Esophagus muscularis mucosa (tissue), 4 donors: ENCODE measurements at regions not wholly inside any gene's neighbourhood (a gene's known extent, or its start where the extent isn't known, plus 50 kb on each side); places are given as distances from the start of the nearest gene placed in this dataset.
A peak's percentile ranks its signal among the peaks of the same experiment; 100 is the strongest.

Experiments used
- DNase-seq: peaks from one replicate; pipeline ENCODE4 v3.0.0-alpha.2; 2017; ENCODE audit errors: extremely low spot score
- H3K27ac ChIP-seq, 4 donors: fragments of 200-600 bp; sonication (generic); replicated peaks in 1 of 4; 1 replicate in 3 of 4; 2 replicates in 1 of 4; pipeline ENCODE4 v1.5.1; 2016 to 2019; ENCODE audit warnings: mild to moderate bottlenecking in 1 of 4
- H3K27me3 ChIP-seq, 4 donors: fragments of 200-600 bp; sonication (generic); one replicate each; pipeline versions ENCODE4 v1.5.1 to v1.6.0; 2016 to 2019
- H3K36me3 ChIP-seq, 4 donors: fragments of 200-600 bp; sonication (generic); one replicate each; pipeline ENCODE4 v1.5.1; 2016 to 2019
- H3K4me1 ChIP-seq, 4 donors: fragments of 200-600 bp; sonication (generic); one replicate each; pipeline ENCODE4 v1.5.1; 2016 to 2019
- H3K4me3 ChIP-seq, 4 donors: fragments of 200-600 bp; sonication (generic); 1 replicate in 2 of 4; 2 replicates in 2 of 4; pipeline ENCODE4 v1.5.1; 2016 to 2019; ENCODE audit warnings: mild to moderate bottlenecking in 4 of 4, moderate library complexity in 1 of 4
- H3K9me3 ChIP-seq, 4 donors: fragments of 200-600 bp; sonication (generic); 1 replicate in 3 of 4; 2 replicates in 1 of 4; pipeline ENCODE4 v1.5.1; 2016 to 2019
- EP300 ChIP-seq: sonication (generic); formaldehyde crosslinking; IDR thresholded peaks from one replicate; pipeline ENCODE4 v1.6.1; 2017; ENCODE audit warnings: antibody characterized with exemption
- POLR2A ChIP-seq: fragments of 450-650 bp; IDR thresholded peaks from one replicate; pipeline ENCODE4 v1.6.1; 2017; ENCODE audit warnings: antibody characterized with exemption, moderate library complexity, mild to moderate bottlenecking, low read depth
- POLR2AphosphoS5 ChIP-seq, 2 donors: sonication (generic); formaldehyde crosslinking; IDR thresholded peaks; one replicate each; pipeline ENCODE4 v1.6.1; 2017; ENCODE audit warnings: antibody characterized with exemption in 2 of 2
- WGBS: methylation state at CpG from one replicate; pipeline ENCODE4 v1.1.5; 2018; 5-methylcytosine and 5-hydroxymethylcytosine counted together
- intact Hi-C: fragments of 100-400 bp; cut with DNase I; formaldehyde crosslinking; loops from one replicate; pipeline ENCODE4 v1.15.1; 2023
- TF ChIP-seq, protein P1 (sequence below), 3 experiments: fragments of 200-600 bp in 2 of 3; fragments of 450-650 bp in 1 of 3; sonication (generic) in 2 of 3; IDR thresholded peaks; one replicate each; pipeline ENCODE4 v1.5.1; 2017 to 2019; ENCODE audit warnings: antibody characterized with exemption in 3 of 3, mild to moderate bottlenecking in 2 of 3, moderate library complexity in 1 of 3

DNA sequence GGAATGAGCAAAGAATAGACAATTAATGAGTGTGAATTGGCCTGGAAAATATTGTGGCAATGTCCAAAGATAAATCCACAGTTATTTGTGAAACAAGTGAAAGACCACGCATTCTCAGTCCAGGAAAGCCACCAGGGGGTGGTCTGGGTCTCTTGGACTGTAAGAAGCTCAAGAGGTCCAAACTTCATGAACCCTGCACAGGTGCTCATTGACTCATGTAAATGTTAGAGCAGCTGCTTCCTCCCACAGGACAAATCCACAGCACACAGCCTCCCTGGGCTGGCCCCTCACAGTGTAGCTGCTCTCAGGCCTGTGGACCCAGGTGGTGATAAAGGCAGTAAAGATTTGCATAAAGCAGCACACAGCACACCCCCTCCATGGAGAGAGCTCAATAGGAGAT is 114.0 kb downstream of the ZNF280B start:
- peak; percentile 84 for DNase-seq
- Histone ChIP-seq H3K36me3 (no peaks in the 10 kb centered on the region), H3K4me3 (no peak overlapping the region), H3K27ac (no peak overlapping the region), H3K27me3 (peaks cover 0 to 49% (median 0%) of the 10 kb centered on the region in 4 donors), H3K9me3 (peaks cover 0 to 26% (median 6%) of the 10 kb centered on the region in 4 donors), H3K4me1 (peaks cover 0 to 9% (median 4%) of the 10 kb centered on the region in 4 donors)
- TF ChIP-seq, protein P1, sequence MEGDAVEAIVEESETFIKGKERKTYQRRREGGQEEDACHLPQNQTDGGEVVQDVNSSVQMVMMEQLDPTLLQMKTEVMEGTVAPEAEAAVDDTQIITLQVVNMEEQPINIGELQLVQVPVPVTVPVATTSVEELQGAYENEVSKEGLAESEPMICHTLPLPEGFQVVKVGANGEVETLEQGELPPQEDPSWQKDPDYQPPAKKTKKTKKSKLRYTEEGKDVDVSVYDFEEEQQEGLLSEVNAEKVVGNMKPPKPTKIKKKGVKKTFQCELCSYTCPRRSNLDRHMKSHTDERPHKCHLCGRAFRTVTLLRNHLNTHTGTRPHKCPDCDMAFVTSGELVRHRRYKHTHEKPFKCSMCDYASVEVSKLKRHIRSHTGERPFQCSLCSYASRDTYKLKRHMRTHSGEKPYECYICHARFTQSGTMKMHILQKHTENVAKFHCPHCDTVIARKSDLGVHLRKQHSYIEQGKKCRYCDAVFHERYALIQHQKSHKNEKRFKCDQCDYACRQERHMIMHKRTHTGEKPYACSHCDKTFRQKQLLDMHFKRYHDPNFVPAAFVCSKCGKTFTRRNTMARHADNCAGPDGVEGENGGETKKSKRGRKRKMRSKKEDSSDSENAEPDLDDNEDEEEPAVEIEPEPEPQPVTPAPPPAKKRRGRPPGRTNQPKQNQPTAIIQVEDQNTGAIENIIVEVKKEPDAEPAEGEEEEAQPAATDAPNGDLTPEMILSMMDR (IDR thresholded peaks at IDR 0.05), result no peak
- TF ChIP-seq POLR2AphosphoS5 (IDR thresholded peaks at IDR 0.05) (no peak), EP300 (no peak), POLR2A (no peak)
- WGBS, result 86% methylated on average over 1 of the region's 1 CpG
- intact Hi-C loops, result no loop called here

DNA sequence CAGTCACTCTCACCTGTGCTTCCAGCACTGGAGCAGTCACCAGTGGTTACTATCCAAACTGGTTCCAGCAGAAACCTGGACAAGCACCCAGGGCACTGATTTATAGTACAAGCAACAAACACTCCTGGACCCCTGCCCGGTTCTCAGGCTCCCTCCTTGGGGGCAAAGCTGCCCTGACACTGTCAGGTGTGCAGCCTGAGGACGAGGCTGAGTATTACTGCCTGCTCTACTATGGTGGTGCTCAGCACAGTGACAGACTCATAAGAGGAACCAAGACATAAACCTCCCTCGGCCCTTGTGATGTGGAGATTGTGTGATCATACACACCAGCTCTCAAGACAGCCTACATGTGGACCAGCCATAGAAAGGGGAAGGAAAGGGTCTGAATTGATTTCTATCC is 113.3 kb downstream of the ZNF280B start:
- peaks cover 0 to 26% (median 6%) of the 10 kb centered on the region in 4 donors for H3K9me3 ChIP-seq
- 20% methylated on average over 1 of the region's 3 CpGs for WGBS

DNA sequence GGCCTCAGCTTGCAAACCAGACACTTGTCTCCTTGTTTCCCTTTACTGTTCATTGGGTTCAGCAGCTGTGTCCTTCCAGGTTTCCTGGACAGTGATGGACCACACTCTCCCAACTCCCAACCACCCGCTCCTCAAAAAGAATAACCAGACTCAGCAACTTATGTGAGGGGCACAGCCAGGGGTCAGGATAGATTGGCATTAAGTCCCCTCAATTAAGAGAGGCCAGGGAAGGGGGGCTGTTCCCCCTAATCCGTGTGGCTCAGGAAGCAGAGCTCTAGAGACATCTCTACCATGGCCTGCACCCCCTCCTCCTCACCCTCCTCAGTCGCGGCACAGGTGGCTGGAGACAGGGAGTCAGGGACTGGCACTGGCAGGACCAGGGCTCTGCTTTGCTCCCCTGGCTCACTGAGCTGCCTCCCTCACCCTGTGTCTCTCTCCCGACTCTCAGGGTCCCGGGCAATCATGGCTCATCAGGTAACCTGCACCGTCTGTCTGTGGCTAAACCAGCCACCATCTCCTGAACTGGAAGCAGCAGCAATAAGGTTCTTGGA is 111.7 kb downstream of the ZNF280B start:
- H3K4me3 ChIP-seq, result no peak overlapping the region
- peaks cover 0 to 35% (median 0%) of the 10 kb centered on the region in 4 donors for H3K27me3 ChIP-seq
- peaks cover 0 to 9% (median 4%) of the 10 kb centered on the region in 4 donors for H3K4me1 ChIP-seq
- DNase-seq, result peak; percentile 53
- TF ChIP-seq POLR2AphosphoS5 (IDR thresholded peaks at IDR 0.05) (no peak), EP300 (no peak), POLR2A (no peak)
- TF ChIP-seq, protein P1 (IDR thresholded peaks at IDR 0.05), result no peak
- intact Hi-C loops, result no loop called here
- 82% methylated on average over 7 of the region's 7 CpGs for WGBS
- H3K36me3 ChIP-seq, result no peaks in the 10 kb centered on the region
- H3K27ac ChIP-seq, result peak overlapping the region in 1 of 4 donors; percentile 50
- H3K9me3 ChIP-seq, result peaks cover 0 to 25% (median 6%) of the 10 kb centered on the region in 4 donors

More for the DNA sequence above, 113.3 kb downstream of the ZNF280B start:
- TF ChIP-seq POLR2AphosphoS5 (IDR thresholded peaks at IDR 0.05) (no peak), EP300 (no peak), POLR2A (no peak)
- TF ChIP-seq, protein P1 (IDR thresholded peaks at IDR 0.05), result no peak
- intact Hi-C loops, result no loop called here
- peaks cover 0 to 9% (median 4%) of the 10 kb centered on the region in 4 donors for H3K4me1 ChIP-seq
- H3K27me3 ChIP-seq, result peaks cover 0 to 51% (median 0%) of the 10 kb centered on the region in 4 donors
- no peak overlapping the region for H3K4me3 ChIP-seq
- DNase-seq, result peak; percentile 90
- no peak overlapping the region for H3K27ac ChIP-seq
- no peaks in the 10 kb centered on the region for H3K36me3 ChIP-seq

DNA sequence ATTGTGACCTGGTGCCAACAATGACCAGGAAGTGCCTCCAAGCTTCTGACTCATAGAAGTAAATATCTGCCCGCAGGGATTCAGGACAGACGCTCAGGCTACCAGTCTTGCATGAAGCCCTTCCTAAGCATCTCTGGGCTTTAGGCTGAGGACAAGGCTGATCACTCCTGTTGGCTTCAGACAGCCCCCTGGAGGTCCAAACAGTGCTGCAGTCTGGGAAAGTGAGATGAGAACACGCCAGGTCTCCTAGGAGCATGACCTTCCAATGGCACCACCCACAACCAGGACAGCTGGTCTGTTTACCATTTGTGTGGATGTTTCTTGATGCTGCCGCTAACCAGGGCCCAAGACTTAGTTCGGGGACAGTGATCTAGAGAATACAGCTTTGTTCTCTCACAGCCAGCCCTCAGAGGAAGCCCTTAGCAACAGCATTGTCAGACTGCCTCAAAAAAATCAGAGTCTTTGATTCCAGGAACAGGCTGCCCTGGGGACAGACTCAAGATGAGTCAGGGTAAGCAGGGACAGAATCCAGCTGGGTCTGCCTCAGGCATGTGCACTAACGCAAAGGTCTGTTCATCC is 111.2 kb downstream of the ZNF280B start:
- DNase-seq, result peak; percentile 91
- intact Hi-C loops, result no loop called here
- Histone ChIP-seq H3K4me1 (peaks cover 0 to 9% (median 4%) of the 10 kb centered on the region in 4 donors), H3K36me3 (no peaks in the 10 kb centered on the region), H3K27ac (peak overlapping the region in 3 of 4 donors; percentile 38 to 50 (median 49)), H3K27me3 (peaks cover 0 to 31% (median 0%) of the 10 kb centered on the region in 4 donors), H3K4me3 (no peak overlapping the region), H3K9me3 (peaks cover 0 to 20% (median 5%) of the 10 kb centered on the region in 4 donors)
- WGBS, result 44% methylated on average over 4 of the region's 6 CpGs
- TF ChIP-seq POLR2A, result no peak
- TF ChIP-seq, protein P1 (IDR thresholded peaks at IDR 0.05), result peak in 1 of 3 experiments; percentile 11
